GM13976 (cell line): ENCODE measurements at regions not wholly inside any gene's neighbourhood (a gene's known extent, or its start where the extent isn't known, plus 50 kb on each side); places are given as distances from the start of the nearest gene placed in this dataset.

Experiments used
- DNase-seq: peaks from one replicate; pipeline ENCODE4 v3.0.0; 2012; ENCODE audit warnings: low spot score
- CTCF ChIP-seq: IDR thresholded peaks from 2 replicates; pipeline ENCODE4 v1.5.1; 2012; ENCODE audit warnings: borderline replicate concordance, mild to moderate bottlenecking; ENCODE audit not compliant: insufficient read depth; ENCODE audit errors: extremely low read depth, missing control alignments, control extremely low read depth
- in situ Hi-C: fragments of 300-500 bp; cut with MboI; formaldehyde crosslinking; loops from one replicate; pipeline ENCODE4 v1.12.0; 2022; ENCODE audit warnings: low sequenced_read_pairs, mixed read lengths, inconsistent platforms; ENCODE audit not compliant: unreplicated experiment

GRCh38 chr2:16263241-16263890 is 323.0 kb downstream of the MYCN start:
- TF ChIP-seq CTCF = no peak
- no peak for DNase-seq
- in situ Hi-C loops = no loop called here

- no peak for TF ChIP-seq CTCF
- DNase-seq = no peak
- in situ Hi-C loops = no loop called here
Observed at GRCh38 chr2:16262526-16263178, 322.3 kb downstream of the MYCN start.

GRCh38 chr2:16261791-16262190 is 321.4 kb downstream of the MYCN start:
- in situ Hi-C loops = no loop called here
- no peak for TF ChIP-seq CTCF
- DNase-seq = no peak

- DNase-seq = no peak
- no peak for TF ChIP-seq CTCF
- in situ Hi-C loops = no loop called here
Observed at GRCh38 chr2:16261071-16261470, 320.7 kb downstream of the MYCN start.

GRCh38 chr2:16260041-16260830 is 319.9 kb downstream of the MYCN start:
- in situ Hi-C loops = no loop called here
- TF ChIP-seq CTCF = no peak
- DNase-seq = no peak

GRCh38 chr2:16259010-16259409 is 318.7 kb downstream of the MYCN start:
- no peak for DNase-seq
- no peak for TF ChIP-seq CTCF
- in situ Hi-C loops = no loop called here
